Testis (tissue), 2 donors: ENCODE measurements at regions not wholly inside any gene's neighbourhood (a gene's known extent, or its start where the extent isn't known, plus 50 kb on each side); places are given as distances from the start of the nearest gene placed in this dataset.
"Not testable (repeated sequence)": the region's sequence is repeated elsewhere in the genome, so short reads cannot be mapped to it uniquely, and the experiment has no call there.

Experiments used
- POLR2A ChIP-seq: fragments of 450-650 bp; IDR thresholded peaks from one replicate; pipeline ENCODE4 v1.6.1; 2017; ENCODE audit warnings: antibody characterized with exemption, mild to moderate bottlenecking, moderate library complexity
- TF ChIP-seq, protein P1 (sequence below), 3 experiments: fragments of 450-650 bp in 2 of 3; fragments of 200-600 bp in 1 of 3; sonication (generic) in 1 of 3; IDR thresholded peaks; one replicate each; pipeline ENCODE4 v1.5.1; 2016 to 2019; ENCODE audit warnings: antibody characterized with exemption in 3 of 3, mild to moderate bottlenecking in 2 of 3, moderate library complexity in 1 of 3

DNA sequence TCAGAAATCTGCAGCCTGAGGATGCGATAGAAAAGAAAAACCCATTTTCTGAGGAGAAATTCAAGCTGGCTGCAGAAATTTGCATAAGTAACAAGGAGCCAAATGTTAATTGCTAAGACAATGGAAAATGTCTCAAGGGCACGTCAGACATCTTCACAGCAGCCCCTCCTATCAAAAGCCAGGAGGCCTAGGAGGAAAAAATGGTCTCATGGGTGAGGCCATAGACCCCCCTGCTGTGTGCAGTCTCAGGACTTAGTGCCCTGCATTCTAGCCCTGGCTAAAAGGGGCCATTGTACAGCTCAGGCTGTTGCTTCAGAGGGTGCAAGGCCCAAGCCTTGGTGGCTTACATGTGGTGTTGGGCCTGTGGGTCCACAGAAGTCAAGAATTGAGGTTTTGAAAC is 511.4 kb upstream of the FANCL start:
- TF ChIP-seq, protein P1, sequence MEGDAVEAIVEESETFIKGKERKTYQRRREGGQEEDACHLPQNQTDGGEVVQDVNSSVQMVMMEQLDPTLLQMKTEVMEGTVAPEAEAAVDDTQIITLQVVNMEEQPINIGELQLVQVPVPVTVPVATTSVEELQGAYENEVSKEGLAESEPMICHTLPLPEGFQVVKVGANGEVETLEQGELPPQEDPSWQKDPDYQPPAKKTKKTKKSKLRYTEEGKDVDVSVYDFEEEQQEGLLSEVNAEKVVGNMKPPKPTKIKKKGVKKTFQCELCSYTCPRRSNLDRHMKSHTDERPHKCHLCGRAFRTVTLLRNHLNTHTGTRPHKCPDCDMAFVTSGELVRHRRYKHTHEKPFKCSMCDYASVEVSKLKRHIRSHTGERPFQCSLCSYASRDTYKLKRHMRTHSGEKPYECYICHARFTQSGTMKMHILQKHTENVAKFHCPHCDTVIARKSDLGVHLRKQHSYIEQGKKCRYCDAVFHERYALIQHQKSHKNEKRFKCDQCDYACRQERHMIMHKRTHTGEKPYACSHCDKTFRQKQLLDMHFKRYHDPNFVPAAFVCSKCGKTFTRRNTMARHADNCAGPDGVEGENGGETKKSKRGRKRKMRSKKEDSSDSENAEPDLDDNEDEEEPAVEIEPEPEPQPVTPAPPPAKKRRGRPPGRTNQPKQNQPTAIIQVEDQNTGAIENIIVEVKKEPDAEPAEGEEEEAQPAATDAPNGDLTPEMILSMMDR (IDR thresholded peaks at IDR 0.05): not testable (repeated sequence)
- not testable (repeated sequence) for TF ChIP-seq POLR2A
